SW480 (cell line): ENCODE measurements at regions not wholly inside any gene's neighbourhood (a gene's known extent, or its start where the extent isn't known, plus 50 kb on each side); places are given as distances from the start of the nearest gene placed in this dataset.

ENCODE experiments used
- DNase-seq: peaks from one replicate; pipeline ENCODE4 v3.0.0-alpha.2; 2016; ENCODE audit warnings: low spot score

GRCh38 chr9:95620722-95621121, 104.0 kb upstream of the PTCH1 start:
- no peak for DNase-seq

- no peak for DNase-seq
Measured at GRCh38 chr9:95620314-95620713, 103.5 kb upstream of the PTCH1 start.

- DNase-seq, result no peak
Measured at GRCh38 chr9:95615246-95615645, 98.5 kb upstream of the PTCH1 start.

- DNase-seq, result no peak
Measured at GRCh38 chr9:95613670-95614069, 96.9 kb upstream of the PTCH1 start.

GRCh38 chr9:95611354-95611753, 94.6 kb upstream of the PTCH1 start:
- DNase-seq, result no peak

GRCh38 chr9:95610006-95610785, 93.4 kb upstream of the PTCH1 start:
- no peak for DNase-seq

- no peak for DNase-seq
Measured at GRCh38 chr9:95609426-95609825, 92.7 kb upstream of the PTCH1 start.

GRCh38 chr9:95608341-95608740, 91.6 kb upstream of the PTCH1 start:
- no peak for DNase-seq

GRCh38 chr9:95607507-95607906, 90.7 kb upstream of the PTCH1 start:
- DNase-seq, result no peak

- DNase-seq, result peak; percentile 53
Measured at GRCh38 chr9:95606489-95607350, 89.9 kb upstream of the PTCH1 start.

- no peak for DNase-seq
Measured at GRCh38 chr9:95605816-95606488, 89.2 kb upstream of the PTCH1 start.

GRCh38 chr9:95605101-95605500, 88.3 kb upstream of the PTCH1 start:
- DNase-seq, result no peak

GRCh38 chr9:95598236-95598635, 81.5 kb upstream of the PTCH1 start:
- DNase-seq, result no peak

- DNase-seq, result no peak
Measured at GRCh38 chr9:95595721-95596295, 79.0 kb upstream of the PTCH1 start.

- no peak for DNase-seq
Measured at GRCh38 chr9:95592931-95593330, 76.2 kb upstream of the PTCH1 start.

- DNase-seq, result no peak
Measured at GRCh38 chr9:95588724-95589588, 72.2 kb upstream of the PTCH1 start.

- no peak for DNase-seq
Measured at GRCh38 chr9:95587021-95587964, 70.5 kb upstream of the PTCH1 start.

- no peak for DNase-seq
Measured at GRCh38 chr9:95586326-95586725, 69.6 kb upstream of the PTCH1 start.

- DNase-seq, result no peak
Measured at GRCh38 chr9:95585824-95586223, 69.1 kb upstream of the PTCH1 start.

GRCh38 chr9:95584176-95584575, 67.4 kb upstream of the PTCH1 start:
- DNase-seq, result no peak
